Cardiac muscle cell (in vitro differentiated cells and primary cell): ENCODE measurements at regions not wholly inside any gene's neighbourhood (a gene's known extent, or its start where the extent isn't known, plus 50 kb on each side); places are given as distances from the start of the nearest gene placed in this dataset.

Source experiments
- DNase-seq, 2 donors: peaks; one replicate each; pipeline versions ENCODE4 v3.0.0 to v3.0.0-alpha.2; 2010 to 2017; ENCODE audit warnings: low read depth in 1 of 2, low spot score in 1 of 2
- H3K27ac ChIP-seq: fragments of 200-600 bp; sonication (generic); 2 replicates; pipeline ENCODE4 v1.5.1; 2016
- H3K27me3 ChIP-seq: fragments of 200-600 bp; sonication (generic); 2 replicates; pipeline ENCODE4 v1.6.0; 2016; ENCODE audit warnings: control low read depth
- H3K36me3 ChIP-seq: fragments of 200-600 bp; sonication (generic); 2 replicates; pipeline ENCODE4 v1.5.1; 2016; ENCODE audit warnings: control low read depth
- H3K4me1 ChIP-seq: fragments of 200-600 bp; sonication (generic); 2 replicates; pipeline ENCODE4 v1.8.1; 2017; ENCODE audit warnings: low read depth, mild to moderate bottlenecking, mixed run types
- H3K4me3 ChIP-seq: fragments of 200-600 bp; sonication (generic); 2 replicates; pipeline ENCODE4 v1.5.1; 2016; ENCODE audit warnings: mild to moderate bottlenecking
- H3K9me3 ChIP-seq: fragments of 200-600 bp; sonication (generic); 2 replicates; pipeline ENCODE4 v1.5.1; 2017; ENCODE audit warnings: low read depth, mild to moderate bottlenecking, control low read depth
- TF ChIP-seq, protein P1 (sequence below): IDR thresholded peaks from 2 replicates; pipeline ENCODE4 v1.5.1; 2012; ENCODE audit warnings: low read depth, mild to moderate bottlenecking, low read length

GRCh38 chr10:27607591-27607990 is 103.5 kb downstream of the RAB18 start:
- no peaks in the 10 kb centered on the region for H3K27me3 ChIP-seq
- H3K36me3 ChIP-seq, result no peaks in the 10 kb centered on the region
- no peak overlapping the region for H3K27ac ChIP-seq
- no peak overlapping the region for H3K4me3 ChIP-seq
- no peaks in the 10 kb centered on the region for H3K9me3 ChIP-seq
- no peak for DNase-seq
- TF ChIP-seq, protein P1, sequence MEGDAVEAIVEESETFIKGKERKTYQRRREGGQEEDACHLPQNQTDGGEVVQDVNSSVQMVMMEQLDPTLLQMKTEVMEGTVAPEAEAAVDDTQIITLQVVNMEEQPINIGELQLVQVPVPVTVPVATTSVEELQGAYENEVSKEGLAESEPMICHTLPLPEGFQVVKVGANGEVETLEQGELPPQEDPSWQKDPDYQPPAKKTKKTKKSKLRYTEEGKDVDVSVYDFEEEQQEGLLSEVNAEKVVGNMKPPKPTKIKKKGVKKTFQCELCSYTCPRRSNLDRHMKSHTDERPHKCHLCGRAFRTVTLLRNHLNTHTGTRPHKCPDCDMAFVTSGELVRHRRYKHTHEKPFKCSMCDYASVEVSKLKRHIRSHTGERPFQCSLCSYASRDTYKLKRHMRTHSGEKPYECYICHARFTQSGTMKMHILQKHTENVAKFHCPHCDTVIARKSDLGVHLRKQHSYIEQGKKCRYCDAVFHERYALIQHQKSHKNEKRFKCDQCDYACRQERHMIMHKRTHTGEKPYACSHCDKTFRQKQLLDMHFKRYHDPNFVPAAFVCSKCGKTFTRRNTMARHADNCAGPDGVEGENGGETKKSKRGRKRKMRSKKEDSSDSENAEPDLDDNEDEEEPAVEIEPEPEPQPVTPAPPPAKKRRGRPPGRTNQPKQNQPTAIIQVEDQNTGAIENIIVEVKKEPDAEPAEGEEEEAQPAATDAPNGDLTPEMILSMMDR, result no peak
- no peaks in the 10 kb centered on the region for H3K4me1 ChIP-seq

- no peaks in the 10 kb centered on the region for H3K27me3 ChIP-seq
- TF ChIP-seq, protein P1, result no peak
- no peak overlapping the region for H3K27ac ChIP-seq
- no peak for DNase-seq
- H3K4me1 ChIP-seq, result no peaks in the 10 kb centered on the region
- no peak overlapping the region for H3K4me3 ChIP-seq
- H3K36me3 ChIP-seq, result no peaks in the 10 kb centered on the region
- H3K9me3 ChIP-seq, result no peaks in the 10 kb centered on the region
Observed at GRCh38 chr10:27611236-27611635, 107.1 kb downstream of the RAB18 start.

GRCh38 chr10:27611744-27612550 is 107.8 kb downstream of the RAB18 start:
- H3K27ac ChIP-seq, result no peak overlapping the region
- no peak overlapping the region for H3K4me3 ChIP-seq
- TF ChIP-seq, protein P1, result no peak

GRCh38 chr10:27612551-27613035 is 108.5 kb downstream of the RAB18 start:
- no peak overlapping the region for H3K27ac ChIP-seq
- no peak for DNase-seq
- no peaks in the 10 kb centered on the region for H3K9me3 ChIP-seq
- H3K4me3 ChIP-seq, result no peak overlapping the region
- no peaks in the 10 kb centered on the region for H3K4me1 ChIP-seq
- TF ChIP-seq, protein P1, result no peak
- H3K36me3 ChIP-seq, result no peaks in the 10 kb centered on the region
- H3K27me3 ChIP-seq, result no peaks in the 10 kb centered on the region

More at GRCh38 chr10:27611744-27612550, 107.8 kb downstream of the RAB18 start:
- no peaks in the 10 kb centered on the region for H3K27me3 ChIP-seq
- no peaks in the 10 kb centered on the region for H3K9me3 ChIP-seq
- no peaks in the 10 kb centered on the region for H3K4me1 ChIP-seq
- no peak for DNase-seq
- no peaks in the 10 kb centered on the region for H3K36me3 ChIP-seq

- TF ChIP-seq, protein P1, result no peak
- Histone ChIP-seq H3K9me3 (no peaks in the 10 kb centered on the region), H3K4me3 (no peak overlapping the region), H3K27ac (no peak overlapping the region), H3K27me3 (no peaks in the 10 kb centered on the region), H3K4me1 (no peaks in the 10 kb centered on the region), H3K36me3 (no peaks in the 10 kb centered on the region)
- no peak for DNase-seq
Observed at GRCh38 chr10:27614776-27615175, 110.7 kb downstream of the RAB18 start.
